Neuron (in vitro differentiated cells): ENCODE measurements at regions not wholly inside any gene's neighbourhood (a gene's known extent, or its start where the extent isn't known, plus 50 kb on each side); places are given as distances from the start of the nearest gene placed in this dataset.

ENCODE experiments used
- H2AFZ ChIP-seq: one replicate; pipeline ENCODE4 v1.6.1; 2013; ENCODE audit warnings: low read depth, mild to moderate bottlenecking, inconsistent platforms, low read length, moderate library complexity
- H3K27me3 ChIP-seq: one replicate; pipeline ENCODE4 v1.6.1; 2013; ENCODE audit warnings: low read length; ENCODE audit not compliant: insufficient read depth
- H3K36me3 ChIP-seq: one replicate; pipeline ENCODE4 v1.6.1; 2013; ENCODE audit warnings: low read length; ENCODE audit not compliant: insufficient read depth
- H3K4me1 ChIP-seq: one replicate; pipeline ENCODE4 v1.6.1; 2013; ENCODE audit warnings: low read length; ENCODE audit not compliant: insufficient read depth
- H3K4me3 ChIP-seq: 2 replicates; pipeline ENCODE4 v1.5.1; 2013; ENCODE audit warnings: mild to moderate bottlenecking, low read length, moderate library complexity
- H3K9me3 ChIP-seq: one replicate; pipeline ENCODE4 v1.6.1; 2013; ENCODE audit warnings: low read length

DNA sequence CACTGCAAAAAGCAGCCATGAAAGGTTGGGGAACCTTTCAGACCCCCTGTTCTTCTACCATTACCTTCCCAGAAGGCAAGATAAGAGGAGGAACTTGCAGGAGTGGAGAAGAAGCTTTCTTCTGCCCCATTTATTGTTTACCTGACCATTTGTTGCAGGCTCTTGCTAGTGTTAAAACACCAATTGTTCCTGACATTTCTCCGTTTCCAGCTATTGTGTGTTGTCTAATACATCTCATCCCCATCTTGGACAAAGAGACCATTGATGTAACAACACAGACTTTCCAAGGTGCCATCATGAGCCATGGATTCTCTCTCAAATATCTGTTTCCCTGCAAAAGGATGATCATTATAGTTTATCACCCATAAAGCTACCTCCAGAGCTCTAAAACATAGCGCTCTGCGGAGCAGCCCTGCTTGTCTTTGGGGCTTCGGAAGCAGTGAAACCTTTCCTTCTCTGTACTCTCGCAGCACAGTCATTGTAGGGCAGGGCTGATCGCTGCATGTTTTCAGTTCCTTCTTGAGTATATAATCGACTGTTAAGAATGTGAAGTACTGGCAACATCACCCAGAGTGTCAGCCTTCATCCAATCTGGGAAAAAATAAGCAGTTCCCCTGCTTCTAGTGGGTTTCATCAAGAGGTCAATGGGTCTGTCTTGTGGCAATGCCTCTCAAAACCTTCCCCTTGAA is 680.0 kb downstream of the SEMA5A start:
- Histone ChIP-seq H3K9me3 (no peaks in the 10 kb centered on the region), H3K4me3 (no peak overlapping the region), H2AFZ (no peak overlapping the region), H3K4me1 (peaks cover 3% of the 10 kb centered on the region), H3K36me3 (no peaks in the 10 kb centered on the region), H3K27me3 (no peaks in the 10 kb centered on the region)

GRCh38 chr5:8868283-8868682 is 677.6 kb downstream of the SEMA5A start:
- H3K9me3 ChIP-seq = no peaks in the 10 kb centered on the region
- H3K4me1 ChIP-seq = peaks cover 3% of the 10 kb centered on the region
- no peaks in the 10 kb centered on the region for H3K36me3 ChIP-seq
- H3K4me3 ChIP-seq = no peak overlapping the region
- H3K27me3 ChIP-seq = no peaks in the 10 kb centered on the region
- H2AFZ ChIP-seq = no peak overlapping the region

DNA sequence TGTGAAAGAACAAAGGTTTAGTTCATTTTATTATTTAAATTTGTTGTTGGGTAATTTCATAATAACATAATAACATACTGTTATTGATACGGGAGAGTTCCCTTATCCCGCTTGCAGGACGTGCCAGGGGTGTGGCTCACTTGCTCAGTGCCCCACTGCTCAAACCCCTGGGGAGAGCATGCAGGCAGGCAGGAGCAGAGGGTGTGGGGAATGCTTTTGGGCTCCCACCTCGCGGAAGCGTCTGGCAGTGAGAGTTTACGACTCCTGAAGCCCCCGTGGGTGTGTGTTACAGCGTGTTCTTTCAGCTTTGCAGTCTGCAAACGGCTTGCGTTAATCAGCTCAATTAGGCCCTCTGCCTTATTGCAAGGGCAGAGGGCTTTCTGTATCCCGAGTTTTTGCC is 675.9 kb downstream of the SEMA5A start:
- Histone ChIP-seq H3K9me3 (no peaks in the 10 kb centered on the region), H3K27me3 (no peaks in the 10 kb centered on the region), H3K36me3 (no peaks in the 10 kb centered on the region), H2AFZ (no peak overlapping the region), H3K4me1 (peaks cover 3% of the 10 kb centered on the region), H3K4me3 (no peak overlapping the region)

DNA sequence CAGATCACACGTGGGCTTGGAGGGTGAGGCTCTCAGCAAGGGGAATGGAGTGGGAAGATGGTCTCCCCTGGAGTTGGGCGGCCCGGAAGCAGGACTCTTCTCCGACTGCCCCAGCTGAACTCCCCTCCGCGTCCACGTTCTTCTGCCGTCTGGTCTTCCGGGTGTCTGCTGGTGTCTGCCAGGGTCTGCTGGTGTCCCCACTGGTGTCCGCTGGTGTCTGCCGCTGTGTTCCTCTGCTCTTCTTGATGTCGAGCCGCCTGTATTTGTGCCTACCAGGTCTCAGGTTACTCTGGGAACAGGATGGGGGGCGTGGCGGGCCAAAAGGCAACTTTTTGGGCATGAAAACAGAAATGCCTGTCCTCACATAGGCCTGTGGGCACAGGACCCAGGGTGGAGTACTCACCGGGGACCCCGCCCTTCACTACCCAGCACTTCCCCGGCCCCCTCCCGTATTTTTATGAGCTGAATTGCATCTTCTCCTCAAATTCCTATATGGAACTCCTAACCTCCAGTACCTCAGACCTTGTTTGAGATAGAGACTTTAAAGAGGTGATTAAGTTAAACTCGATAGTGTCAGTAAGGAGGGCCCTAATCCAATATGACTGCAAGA is 675.4 kb downstream of the SEMA5A start:
- Histone ChIP-seq H3K4me1 (peaks cover under 1% of the 10 kb centered on the region), H2AFZ (no peak overlapping the region), H3K4me3 (no peak overlapping the region), H3K36me3 (no peaks in the 10 kb centered on the region), H3K27me3 (no peaks in the 10 kb centered on the region), H3K9me3 (no peaks in the 10 kb centered on the region)

- Histone ChIP-seq H3K27me3 (no peaks in the 10 kb centered on the region), H3K4me3 (no peak overlapping the region), H3K9me3 (no peaks in the 10 kb centered on the region), H3K4me1 (no peaks in the 10 kb centered on the region), H3K36me3 (no peaks in the 10 kb centered on the region), H2AFZ (no peak overlapping the region)
Measured at GRCh38 chr5:8870959-8871355, 674.9 kb downstream of the SEMA5A start.

- H3K9me3 ChIP-seq = no peaks in the 10 kb centered on the region
- H3K4me1 ChIP-seq = no peaks in the 10 kb centered on the region
- no peaks in the 10 kb centered on the region for H3K27me3 ChIP-seq
- no peak overlapping the region for H3K4me3 ChIP-seq
- no peaks in the 10 kb centered on the region for H3K36me3 ChIP-seq
- no peak overlapping the region for H2AFZ ChIP-seq
Measured at GRCh38 chr5:8871446-8871845, 674.4 kb downstream of the SEMA5A start.

DNA sequence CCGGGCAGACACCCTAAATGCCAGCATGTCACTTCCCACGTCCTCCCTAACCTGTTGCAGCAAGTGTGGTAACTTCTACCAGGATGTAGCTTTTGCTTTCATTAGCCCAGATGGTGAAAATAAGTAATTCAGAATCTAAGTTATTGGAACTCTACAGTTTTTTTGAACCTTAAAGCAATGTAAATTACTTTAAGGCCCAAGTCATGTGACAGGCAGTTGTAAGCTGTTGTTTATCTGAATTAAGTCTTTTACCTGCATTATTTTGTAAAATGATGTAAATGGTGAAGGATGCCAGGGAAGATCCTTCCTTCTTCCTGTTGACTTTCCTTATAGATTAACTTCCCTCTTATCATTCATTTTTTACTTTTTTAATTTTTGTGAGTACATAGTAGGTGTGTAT is 670.2 kb downstream of the SEMA5A start:
- Histone ChIP-seq H3K36me3 (no peaks in the 10 kb centered on the region), H3K4me1 (no peaks in the 10 kb centered on the region), H3K9me3 (no peaks in the 10 kb centered on the region), H3K4me3 (no peak overlapping the region), H2AFZ (no peak overlapping the region), H3K27me3 (no peaks in the 10 kb centered on the region)

- no peaks in the 10 kb centered on the region for H3K27me3 ChIP-seq
- no peak overlapping the region for H2AFZ ChIP-seq
- no peaks in the 10 kb centered on the region for H3K36me3 ChIP-seq
- H3K4me1 ChIP-seq = no peaks in the 10 kb centered on the region
- H3K9me3 ChIP-seq = no peaks in the 10 kb centered on the region
- no peak overlapping the region for H3K4me3 ChIP-seq
Measured at GRCh38 chr5:8879248-8879647, 666.6 kb downstream of the SEMA5A start.

GRCh38 chr5:8884029-8884428 is 661.8 kb downstream of the SEMA5A start:
- H3K27me3 ChIP-seq = no peaks in the 10 kb centered on the region
- no peaks in the 10 kb centered on the region for H3K4me1 ChIP-seq
- no peaks in the 10 kb centered on the region for H3K9me3 ChIP-seq
- H3K4me3 ChIP-seq = no peak overlapping the region
- H3K36me3 ChIP-seq = no peaks in the 10 kb centered on the region
- no peak overlapping the region for H2AFZ ChIP-seq

DNA sequence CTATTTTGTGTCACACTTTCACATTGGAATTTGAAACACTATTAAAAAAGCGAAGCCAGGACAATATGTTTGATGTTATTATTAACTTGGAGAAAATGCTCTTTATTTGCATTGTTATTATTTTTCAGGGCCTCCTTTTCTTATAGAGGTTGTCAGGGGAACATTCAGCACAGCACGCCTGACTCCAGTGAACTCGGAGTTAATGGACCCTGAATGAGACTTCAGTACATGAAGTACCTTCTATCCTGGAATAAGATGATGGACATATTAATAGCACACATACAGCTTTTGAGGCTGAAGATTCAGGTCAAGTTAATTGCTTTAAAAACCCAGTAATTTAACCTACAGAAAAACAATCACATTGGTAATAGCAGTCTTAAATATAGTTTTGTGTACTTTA is 652.9 kb downstream of the SEMA5A start:
- Histone ChIP-seq H3K4me3 (no peak overlapping the region), H3K36me3 (no peaks in the 10 kb centered on the region), H2AFZ (no peak overlapping the region), H3K27me3 (peaks cover 4% of the 10 kb centered on the region), H3K9me3 (no peaks in the 10 kb centered on the region), H3K4me1 (peaks cover 7% of the 10 kb centered on the region)

GRCh38 chr5:8894031-8894430 is 651.8 kb downstream of the SEMA5A start:
- no peaks in the 10 kb centered on the region for H3K36me3 ChIP-seq

DNA sequence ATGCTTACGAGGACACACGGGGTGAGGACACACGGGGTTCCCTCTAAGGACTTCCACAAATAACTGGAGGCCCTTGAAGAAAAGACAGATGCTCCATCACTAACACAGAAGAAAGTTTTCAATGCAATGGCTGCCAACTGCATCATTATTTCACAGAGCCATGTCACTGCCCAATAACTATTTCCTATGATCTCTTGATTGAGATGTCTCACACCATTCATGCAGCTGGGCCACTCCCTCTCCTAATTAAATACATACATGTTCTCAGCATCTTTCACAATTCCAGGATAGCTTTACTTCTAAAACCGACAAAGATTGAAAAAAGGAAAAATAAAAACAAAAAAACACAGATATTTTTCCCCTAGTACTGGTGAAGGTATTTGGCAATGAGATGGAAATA is 650.8 kb downstream of the SEMA5A start:
- H3K4me1 ChIP-seq = peaks cover 7% of the 10 kb centered on the region
- H3K9me3 ChIP-seq = no peaks in the 10 kb centered on the region
- H3K4me3 ChIP-seq = no peak overlapping the region
- no peak overlapping the region for H2AFZ ChIP-seq
- H3K36me3 ChIP-seq = no peaks in the 10 kb centered on the region
- H3K27me3 ChIP-seq = peaks cover 4% of the 10 kb centered on the region

More at GRCh38 chr5:8894031-8894430, 651.8 kb downstream of the SEMA5A start:
- Histone ChIP-seq H3K27me3 (peaks cover 4% of the 10 kb centered on the region), H3K4me1 (peaks cover 7% of the 10 kb centered on the region), H3K4me3 (no peak overlapping the region), H3K9me3 (no peaks in the 10 kb centered on the region), H2AFZ (no peak overlapping the region)

GRCh38 chr5:8895599-8895998 is 650.3 kb downstream of the SEMA5A start:
- Histone ChIP-seq H3K4me3 (no peak overlapping the region), H3K4me1 (peaks cover 7% of the 10 kb centered on the region), H3K9me3 (no peaks in the 10 kb centered on the region), H3K27me3 (peaks cover 4% of the 10 kb centered on the region), H3K36me3 (no peaks in the 10 kb centered on the region), H2AFZ (no peak overlapping the region)

GRCh38 chr5:8897316-8897715 is 648.6 kb downstream of the SEMA5A start:
- Histone ChIP-seq H3K4me1 (peaks cover 7% of the 10 kb centered on the region), H3K9me3 (no peaks in the 10 kb centered on the region)

More at GRCh38 chr5:8897316-8897715, 648.6 kb downstream of the SEMA5A start:
- no peak overlapping the region for H3K4me3 ChIP-seq
- H2AFZ ChIP-seq = no peak overlapping the region
- peaks cover 4% of the 10 kb centered on the region for H3K27me3 ChIP-seq
- H3K36me3 ChIP-seq = no peaks in the 10 kb centered on the region
